H9 (cell line): ENCODE measurements at regions not wholly inside any gene's neighbourhood (a gene's known extent, or its start where the extent isn't known, plus 50 kb on each side); places are given as distances from the start of the nearest gene placed in this dataset.

ENCODE experiments used
- DNase-seq: peaks from one replicate; pipeline ENCODE4 v3.0.0-alpha.2; 2017
- H2AFZ ChIP-seq: one replicate; pipeline ENCODE4 v1.6.1; 2013; ENCODE audit warnings: mild to moderate bottlenecking, low read length, control low read depth, moderate library complexity
- H2AK5ac ChIP-seq: 2 replicates; pipeline ENCODE4 v1.6.1; 2013; ENCODE audit warnings: low read length, control low read depth, mixed read lengths; ENCODE audit not compliant: insufficient read length
- H2BK120ac ChIP-seq: one replicate; pipeline ENCODE4 v1.6.1; 2013; ENCODE audit warnings: low read depth, mild to moderate bottlenecking, low read length, control low read depth, inconsistent platforms; ENCODE audit not compliant: poor library complexity, severe bottlenecking
- H2BK12ac ChIP-seq: 2 replicates; pipeline ENCODE4 v1.6.1; 2013; ENCODE audit warnings: low read length, control low read depth, mixed read lengths, low read depth; ENCODE audit not compliant: insufficient read length
- H2BK15ac ChIP-seq: 2 replicates; pipeline ENCODE4 v1.6.1; 2013; ENCODE audit warnings: low read depth, low read length, control low read depth
- H2BK20ac ChIP-seq: one replicate; pipeline ENCODE4 v1.6.1; 2013; ENCODE audit warnings: low read depth, mild to moderate bottlenecking, low read length, control low read depth, inconsistent platforms; ENCODE audit not compliant: poor library complexity, severe bottlenecking
- H2BK5ac ChIP-seq: 2 replicates; pipeline ENCODE4 v1.6.1; 2013; ENCODE audit warnings: low read length, control low read depth, mixed read lengths; ENCODE audit not compliant: insufficient read length
- H3K14ac ChIP-seq: 2 replicates; pipeline ENCODE4 v1.6.1; 2013; ENCODE audit warnings: low read length, control low read depth; ENCODE audit not compliant: insufficient read depth
- H3K18ac ChIP-seq: 2 replicates; pipeline ENCODE4 v1.6.1; 2013; ENCODE audit warnings: low read depth, mild to moderate bottlenecking, mixed read lengths, low read length, control low read depth; ENCODE audit not compliant: insufficient read length
- H3K23ac ChIP-seq: 2 replicates; pipeline ENCODE4 v1.6.1; 2013; ENCODE audit warnings: low read length, control low read depth, mixed read lengths, low read depth; ENCODE audit not compliant: insufficient read length
- H3K23me2 ChIP-seq: 2 replicates; pipeline ENCODE4 v1.6.1; 2013; ENCODE audit warnings: low read depth, mild to moderate bottlenecking, mixed read lengths, low read length, control low read depth; ENCODE audit not compliant: insufficient read length, poor library complexity, severe bottlenecking
- H3K27ac ChIP-seq: 2 replicates; pipeline ENCODE4 v1.5.1; 2013; ENCODE audit warnings: low read length, control low read depth, mixed read lengths, low read depth; ENCODE audit not compliant: insufficient read length
- H3K27me3 ChIP-seq: 2 replicates; pipeline ENCODE4 v1.6.1; 2013; ENCODE audit warnings: low read length, control low read depth, inconsistent platforms; ENCODE audit not compliant: insufficient read depth
- H3K4ac ChIP-seq: 2 replicates; pipeline ENCODE4 v1.6.1; 2013; ENCODE audit warnings: low read depth, mild to moderate bottlenecking, control low read depth, inconsistent platforms, low read length, moderate library complexity
- H3K4me1 ChIP-seq: 2 replicates; pipeline ENCODE4 v1.6.1; 2013; ENCODE audit warnings: low read length, control low read depth, inconsistent platforms; ENCODE audit not compliant: insufficient read depth
- H3K4me2 ChIP-seq: 2 replicates; pipeline ENCODE4 v1.6.1; 2013; ENCODE audit warnings: low read length, control low read depth, mixed read lengths; ENCODE audit not compliant: insufficient read length, insufficient read depth
- H3K56ac ChIP-seq: 2 replicates; pipeline ENCODE4 v1.6.1; 2013; ENCODE audit warnings: low read depth, mild to moderate bottlenecking, mixed read lengths, low read length, control low read depth; ENCODE audit not compliant: insufficient read length
- H3K79me1 ChIP-seq: 2 replicates; pipeline ENCODE4 v1.6.1; 2013; ENCODE audit warnings: low read depth, mild to moderate bottlenecking, moderate library complexity, low read length, control low read depth, inconsistent platforms; ENCODE audit not compliant: insufficient read depth, poor library complexity, severe bottlenecking
- H3K79me2 ChIP-seq: 2 replicates; pipeline ENCODE4 v1.6.1; 2013; ENCODE audit warnings: low read length, control low read depth, inconsistent platforms; ENCODE audit not compliant: insufficient read depth
- H3K9ac ChIP-seq: 2 replicates; pipeline ENCODE4 v1.6.1; 2013; ENCODE audit warnings: low read length, control low read depth, mixed read lengths; ENCODE audit not compliant: insufficient read length; ENCODE audit errors: extremely low read depth
- H3K9me3 ChIP-seq: one replicate; pipeline ENCODE4 v1.6.1; 2013; ENCODE audit warnings: low read depth, low read length, inconsistent platforms; ENCODE audit not compliant: control insufficient read depth
- H3T11ph ChIP-seq: one replicate; pipeline ENCODE4 v1.6.1; 2013; ENCODE audit warnings: mild to moderate bottlenecking, low read length, control low read depth, inconsistent platforms
- H4K20me1 ChIP-seq: one replicate; pipeline ENCODE4 v1.6.1; 2013; ENCODE audit not compliant: control insufficient read depth, insufficient read length, insufficient read depth
- H4K5ac ChIP-seq: 2 replicates; pipeline ENCODE4 v1.6.1; 2013; ENCODE audit warnings: low read depth, mild to moderate bottlenecking, mixed read lengths, low read length, control low read depth; ENCODE audit not compliant: insufficient read length
- H4K8ac ChIP-seq: replicated peaks from 2 replicates; pipeline ENCODE4 v1.6.1; 2013; ENCODE audit warnings: low read length, control low read depth, mixed read lengths, low read depth; ENCODE audit not compliant: insufficient read length
- H4K91ac ChIP-seq: 2 replicates; pipeline ENCODE4 v1.6.1; 2013; ENCODE audit warnings: low read depth, mild to moderate bottlenecking, moderate library complexity, mixed read lengths, low read length, control low read depth; ENCODE audit not compliant: insufficient read length
- H3K27ac Mint-ChIP-seq, 3 experiments: 2 replicates in 2 of 3; 3 replicates in 1 of 3; pipeline ENCODE4 v1.8.0; 2020 to 2021; ENCODE audit warnings: mixed read lengths in 3 of 3, mild to moderate bottlenecking in 1 of 3, moderate library complexity in 1 of 3
- H3K27me3 Mint-ChIP-seq: 2 replicates; pipeline ENCODE4 v1.8.0; 2021; ENCODE audit warnings: low read depth, mild to moderate bottlenecking, moderate library complexity, mixed read lengths
- H3K36me3 Mint-ChIP-seq, 3 experiments: 2 replicates in 2 of 3; 3 replicates in 1 of 3; pipeline ENCODE4 v1.8.0; 2020 to 2021; ENCODE audit warnings: low read depth in 3 of 3, mixed read lengths in 3 of 3; ENCODE audit not compliant: insufficient read depth in 1 of 3
- H3K4me1 Mint-ChIP-seq, 2 experiments: 2 replicates each; pipeline ENCODE4 v1.8.0; 2020; ENCODE audit warnings: mixed read lengths in 2 of 2
- H3K4me3 Mint-ChIP-seq, 2 experiments: 2 replicates in 1 of 2; 3 replicates in 1 of 2; pipeline ENCODE4 v1.8.0; 2020 to 2021; ENCODE audit warnings: mild to moderate bottlenecking in 2 of 2, mixed read lengths in 2 of 2, moderate library complexity in 1 of 2
- H3K9me3 Mint-ChIP-seq, 2 experiments: 2 replicates in 1 of 2; 3 replicates in 1 of 2; pipeline ENCODE4 v1.8.0; 2020; ENCODE audit warnings: mild to moderate bottlenecking in 2 of 2, mixed read lengths in 2 of 2, moderate library complexity in 1 of 2
- CTCF ChIP-seq: fragments of 200-600 bp; sonication (generic); conservative IDR thresholded peaks from 3 replicates; pipeline ENCODE4 v1.8.0; 2021; ENCODE audit warnings: antibody characterized with exemption, mild to moderate bottlenecking
- WGBS: extraction: QIAGEN DNeasy Blood & Tissue Kit; methylation state at CpG from one replicate; pipeline ENCODE4 v1.1.7; 2013; ENCODE audit warnings: missing lambda C conversion rate, low lambda C conversion rate, mixed read lengths; ENCODE audit not compliant: insufficient read length; ENCODE audit errors: extremely low coverage; 5-methylcytosine and 5-hydroxymethylcytosine counted together

GRCh38 chr10:8583096-8583495 lies 528.6 kb downstream of the GATA3 start:
- Histone ChIP-seq H2AK5ac (no peak overlapping the region), H2BK120ac (no peak overlapping the region), H3K4ac (no peak overlapping the region), H4K8ac (no peak overlapping the region), H3K9ac (no peak overlapping the region), H3K23ac (no peak overlapping the region), H3K9me3 (no peaks in the 10 kb centered on the region), H3K56ac (no peak overlapping the region), H4K20me1 (no peaks in the 10 kb centered on the region), H3K79me1 (no peaks in the 10 kb centered on the region), H2BK12ac (no peak overlapping the region), H3T11ph (no peak overlapping the region), H3K4me1 (no peaks in the 10 kb centered on the region), H2BK5ac (no peak overlapping the region), H3K18ac (no peak overlapping the region), H3K23me2 (no peaks in the 10 kb centered on the region), H3K4me2 (no peak overlapping the region), H3K27ac (no peak overlapping the region), H2BK20ac (no peak overlapping the region), H3K27me3 (no peaks in the 10 kb centered on the region), H3K14ac (no peak overlapping the region), H4K91ac (no peak overlapping the region), H3K79me2 (no peaks in the 10 kb centered on the region), H4K5ac (no peak overlapping the region), H2AFZ (no peak overlapping the region), H2BK15ac (no peak overlapping the region)
- no peaks in the 10 kb centered on the region for H3K36me3 Mint-ChIP-seq
- no peaks in the 10 kb centered on the region; the same call in 1 of the 2 replicates for H3K27me3 Mint-ChIP-seq
- H3K4me3 Mint-ChIP-seq, result no peak overlapping the region
- no peak overlapping the region for H3K27ac Mint-ChIP-seq
- 0 out of 4 replicates have a peak, but pooled peaks cover 0 to under 1% of the 10 kb centered on the region in 2 experiments for H3K4me1 Mint-ChIP-seq
- no peak for TF ChIP-seq CTCF
- DNase-seq, result no peak
- H3K9me3 Mint-ChIP-seq, result no peaks in the 10 kb centered on the region
- WGBS, result no CpG with 5 or more reads among the region's 2 CpGs
